DOHH2 (cell line): ENCODE measurements at regions not wholly inside any gene's neighbourhood (a gene's known extent, or its start where the extent isn't known, plus 50 kb on each side); places are given as distances from the start of the nearest gene placed in this dataset.

Experiments used
- EZH2phosphoT487 ChIP-seq: fragments of 200-600 bp; sonication (generic); IDR thresholded peaks from 2 replicates; pipeline ENCODE4 v1.6.1; 2017; ENCODE audit warnings: borderline replicate concordance, mild to moderate bottlenecking, antibody characterized with exemption, low read length, moderate library complexity, mixed read lengths
- TF ChIP-seq, protein P1 (sequence below): fragments of 200-600 bp; sonication (generic); IDR thresholded peaks from one replicate; pipeline ENCODE4 v1.5.1; 2014; ENCODE audit warnings: antibody characterized with exemption, mild to moderate bottlenecking, low read depth, low read length; ENCODE audit not compliant: poor library complexity, severe bottlenecking

DNA sequence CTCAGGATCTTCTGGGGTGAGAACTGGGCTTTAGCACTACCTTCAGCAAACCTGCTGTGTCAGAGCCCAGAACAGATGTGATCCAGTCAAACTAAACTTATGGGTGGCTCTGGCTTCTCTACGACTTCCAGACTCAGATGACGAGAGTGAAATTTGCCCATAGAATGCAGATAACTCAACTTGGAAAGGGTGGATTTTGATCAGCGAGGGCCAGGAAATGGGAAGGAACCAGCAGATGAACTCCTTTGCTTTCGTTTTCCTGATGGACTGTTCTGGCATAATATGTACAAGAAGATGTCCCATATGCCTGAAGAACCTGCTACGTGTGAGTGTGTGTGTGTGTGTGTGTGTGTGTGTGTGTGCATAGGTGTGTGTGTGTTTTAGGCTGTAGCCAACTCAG lies 132.0 kb upstream of the MOCS2 start:
- TF ChIP-seq, protein P1, sequence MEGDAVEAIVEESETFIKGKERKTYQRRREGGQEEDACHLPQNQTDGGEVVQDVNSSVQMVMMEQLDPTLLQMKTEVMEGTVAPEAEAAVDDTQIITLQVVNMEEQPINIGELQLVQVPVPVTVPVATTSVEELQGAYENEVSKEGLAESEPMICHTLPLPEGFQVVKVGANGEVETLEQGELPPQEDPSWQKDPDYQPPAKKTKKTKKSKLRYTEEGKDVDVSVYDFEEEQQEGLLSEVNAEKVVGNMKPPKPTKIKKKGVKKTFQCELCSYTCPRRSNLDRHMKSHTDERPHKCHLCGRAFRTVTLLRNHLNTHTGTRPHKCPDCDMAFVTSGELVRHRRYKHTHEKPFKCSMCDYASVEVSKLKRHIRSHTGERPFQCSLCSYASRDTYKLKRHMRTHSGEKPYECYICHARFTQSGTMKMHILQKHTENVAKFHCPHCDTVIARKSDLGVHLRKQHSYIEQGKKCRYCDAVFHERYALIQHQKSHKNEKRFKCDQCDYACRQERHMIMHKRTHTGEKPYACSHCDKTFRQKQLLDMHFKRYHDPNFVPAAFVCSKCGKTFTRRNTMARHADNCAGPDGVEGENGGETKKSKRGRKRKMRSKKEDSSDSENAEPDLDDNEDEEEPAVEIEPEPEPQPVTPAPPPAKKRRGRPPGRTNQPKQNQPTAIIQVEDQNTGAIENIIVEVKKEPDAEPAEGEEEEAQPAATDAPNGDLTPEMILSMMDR = no peak
- no peak for TF ChIP-seq EZH2phosphoT487
